AG10803 (cell line): ENCODE measurements at regions not wholly inside any gene's neighbourhood (a gene's known extent, or its start where the extent isn't known, plus 50 kb on each side); places are given as distances from the start of the nearest gene placed in this dataset.

Experiments used
- DNase-seq: peaks from one replicate; pipeline ENCODE4 v3.0.0; 2010; ENCODE audit warnings: low read depth
- H3K4me3 ChIP-seq: 2 replicates; pipeline ENCODE4 v1.5.1; 2011; ENCODE audit warnings: mild to moderate bottlenecking, low read length, control low read depth
- CTCF ChIP-seq: conservative IDR thresholded peaks from 2 replicates; pipeline ENCODE4 v1.5.1; 2011; ENCODE audit warnings: mild to moderate bottlenecking, low read length, control low read depth, inconsistent platforms

GRCh38 chr7:21175714-21176113 is 252.2 kb upstream of the SP4 start:
- TF ChIP-seq CTCF, result no peak
- no peak for DNase-seq
- no peak overlapping the region for H3K4me3 ChIP-seq

DNA sequence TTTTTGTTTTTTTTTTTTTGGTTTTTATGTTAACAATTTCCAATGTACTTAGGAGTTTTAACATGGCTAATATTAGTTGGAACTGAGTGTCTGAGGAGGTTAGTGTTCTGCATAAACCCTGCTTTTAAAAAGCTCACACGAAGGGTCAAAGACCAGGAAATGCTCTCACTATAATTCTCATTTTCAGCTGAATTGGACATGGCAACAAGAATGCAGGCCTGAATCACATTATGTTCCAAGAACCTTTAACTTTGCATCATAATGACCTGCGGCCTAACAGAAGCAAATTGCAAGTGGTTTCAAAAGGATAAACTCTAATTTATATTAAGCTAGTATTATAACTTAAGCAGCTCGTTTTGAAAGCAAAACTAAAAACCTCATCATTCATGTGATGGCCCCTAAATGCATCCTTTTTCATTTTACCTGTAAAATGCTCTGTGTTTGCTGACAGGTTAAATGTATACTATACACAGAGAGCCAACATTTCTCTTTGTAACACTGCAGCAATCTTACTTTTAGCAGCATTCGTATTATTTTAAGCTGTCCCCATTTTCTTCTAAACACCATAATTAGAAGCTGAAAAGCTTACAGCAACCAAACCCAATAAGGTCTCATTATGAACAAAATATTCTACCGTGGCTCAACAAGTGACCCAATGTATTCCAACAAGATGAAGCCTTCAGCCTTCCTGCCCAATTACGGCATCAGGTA is 242.8 kb upstream of the SP4 start:
- H3K4me3 ChIP-seq, result no peak overlapping the region
- no peak for TF ChIP-seq CTCF
- DNase-seq, result no peak

- no peak for DNase-seq
- H3K4me3 ChIP-seq, result no peak overlapping the region
- TF ChIP-seq CTCF, result no peak
These were observed 242.1 kb upstream of the SP4 start for GRCh38 chr7:21185653-21186265.

DNA sequence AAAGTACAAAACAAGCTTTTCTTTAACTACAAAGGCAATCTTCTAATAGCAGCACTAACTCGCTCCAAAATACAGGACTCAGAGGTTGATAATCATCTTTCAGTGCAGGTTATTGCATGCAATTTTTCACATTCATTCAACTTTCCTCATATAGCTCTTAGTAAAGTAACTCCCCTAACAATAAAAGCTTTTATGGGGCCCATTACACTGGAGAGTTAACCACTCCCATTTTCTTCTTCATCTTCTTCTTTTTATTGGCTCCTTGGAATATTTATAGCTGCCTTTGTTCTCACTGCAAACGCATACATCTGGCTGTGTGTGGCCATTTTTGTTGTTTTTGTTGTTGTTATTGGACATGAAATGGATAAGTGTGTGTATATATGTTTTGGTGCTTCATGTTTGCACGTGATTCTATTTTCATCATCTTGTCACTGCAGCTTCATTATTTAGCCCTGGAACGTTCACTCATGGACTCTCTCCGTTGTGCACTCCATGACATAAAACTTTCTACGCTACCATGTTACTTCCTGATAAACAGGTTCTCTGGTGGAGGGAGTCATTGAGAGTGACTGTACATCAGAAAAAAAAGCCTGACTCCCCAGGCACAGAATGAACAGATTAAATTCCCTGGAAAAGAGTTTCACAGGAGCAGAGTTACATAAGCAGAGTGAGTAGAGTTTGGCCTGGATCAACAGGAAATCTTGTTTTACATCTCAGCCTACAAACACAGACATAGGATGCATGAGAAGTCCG is 236.4 kb upstream of the SP4 start:
- H3K4me3 ChIP-seq, result no peak overlapping the region
- no peak for TF ChIP-seq CTCF
- no peak for DNase-seq

- no peak for TF ChIP-seq CTCF
- H3K4me3 ChIP-seq, result no peak overlapping the region
- no peak for DNase-seq
These were observed 235.2 kb upstream of the SP4 start for GRCh38 chr7:21192657-21193056.

- H3K4me3 ChIP-seq, result no peak overlapping the region
- no peak for DNase-seq
- no peak for TF ChIP-seq CTCF
These were observed 234.0 kb upstream of the SP4 start for GRCh38 chr7:21193895-21194294.

- no peak for DNase-seq
- TF ChIP-seq CTCF, result no peak
- H3K4me3 ChIP-seq, result no peak overlapping the region
These were observed 232.9 kb upstream of the SP4 start for GRCh38 chr7:21194936-21195335.
